ENCODE measurements at regions not wholly inside any gene's neighbourhood (a gene's known extent, or its start where the extent isn't known, plus 50 kb on each side); places are given as distances from the start of the nearest gene placed in this dataset.

DNA sequence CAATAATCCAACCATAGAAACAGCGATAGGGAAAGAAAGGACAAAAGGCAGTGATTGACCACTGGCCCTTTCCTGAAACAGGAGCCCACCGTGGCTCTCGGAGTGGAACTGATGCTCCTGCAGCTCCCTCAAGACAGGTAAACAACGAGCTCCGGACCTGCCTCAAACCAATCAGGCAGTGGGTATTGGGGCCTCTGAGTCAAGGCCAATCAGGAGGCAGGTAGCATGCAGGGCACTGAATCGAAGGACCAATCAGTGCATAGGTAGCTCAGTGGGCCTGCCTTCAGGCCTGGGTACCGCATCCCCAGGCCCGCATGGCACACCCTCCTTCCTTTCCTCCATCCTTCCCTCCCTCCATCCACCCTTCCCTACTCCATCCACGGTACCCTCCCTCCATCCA lies 425.1 kb upstream of the MGMT start:
- intact Hi-C loops (cut with DNase I): no loop called here
- no peak for TF ChIP-seq CTCF (IDR thresholded peaks at IDR 0.05)
- TF ChIP-seq POLR2A (IDR thresholded peaks at IDR 0.05): no peak
- 84 to 86% methylated on average over 9 of the region's 9 CpGs for WGBS, 2 donors
- H3K27me3 ChIP-seq: peaks cover 0 to 9% (median 0%) of the 10 kb centered on the region in 4 donors
- no peaks in the 10 kb centered on the region for H3K4me1 ChIP-seq
- no peak for DNase-seq
- no peaks in the 10 kb centered on the region for H3K36me3 ChIP-seq
- H3K27ac ChIP-seq: no peak overlapping the region
- no peak overlapping the region for H3K4me3 ChIP-seq
- no peaks in the 10 kb centered on the region for H3K9me3 ChIP-seq

DNA sequence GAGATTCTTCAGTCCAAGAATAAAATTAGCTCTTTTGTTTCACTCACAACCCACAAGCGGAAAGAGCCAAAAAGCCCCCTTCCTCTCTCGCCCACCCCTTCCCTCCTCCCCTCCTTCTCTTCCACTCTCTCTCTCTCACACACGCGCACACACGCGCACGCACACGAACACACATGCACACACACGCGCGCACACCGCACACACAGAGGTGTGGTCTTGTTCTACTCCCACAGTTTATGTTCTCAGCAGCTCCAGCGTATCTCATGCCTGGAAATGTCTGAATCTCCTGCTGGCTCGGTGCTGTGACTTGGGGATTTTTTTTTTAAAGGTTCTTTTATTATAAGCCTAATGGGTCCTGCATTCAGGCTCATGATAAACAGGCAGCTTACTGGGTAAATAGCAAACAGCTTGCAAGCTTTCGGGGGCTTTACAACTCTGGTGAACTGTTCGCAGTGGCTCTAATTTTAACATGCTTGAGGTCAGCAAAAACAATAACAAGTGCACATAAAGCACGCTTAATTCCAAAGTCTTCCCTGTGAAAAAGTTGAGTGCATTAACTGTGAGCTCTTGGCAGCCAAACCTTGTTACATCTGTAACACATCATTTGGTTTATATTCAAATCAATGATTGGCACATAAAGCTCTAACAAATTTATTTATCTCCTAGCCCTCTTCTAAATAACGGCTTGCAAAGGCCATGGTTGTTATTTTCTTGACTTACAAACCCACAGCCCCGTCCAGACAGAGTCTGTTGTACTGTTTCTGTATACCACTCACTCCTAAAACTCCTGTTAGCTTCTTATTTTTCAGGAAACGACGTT lies 424.1 kb upstream of the MGMT start:
- no peak for DNase-seq
- Histone ChIP-seq H3K27me3 (peaks cover 0 to 9% (median 0%) of the 10 kb centered on the region in 4 donors), H3K4me1 (no peaks in the 10 kb centered on the region), H3K36me3 (no peaks in the 10 kb centered on the region), H3K9me3 (no peaks in the 10 kb centered on the region), H3K27ac (no peak overlapping the region), H3K4me3 (no peak overlapping the region)
- no peak for TF ChIP-seq CTCF (IDR thresholded peaks at IDR 0.05)
- no peak for TF ChIP-seq POLR2A (IDR thresholded peaks at IDR 0.05)
- intact Hi-C loops (cut with DNase I): no loop called here
- WGBS, 2 donors: 52 to 54% methylated on average over 21 of the region's 21 CpGs

- no peak overlapping the region for H3K4me3 ChIP-seq
- no peaks in the 10 kb centered on the region for H3K4me1 ChIP-seq
- H3K27me3 ChIP-seq: peaks cover 0 to 9% (median 0%) of the 10 kb centered on the region in 4 donors
- DNase-seq: no peak
- no peaks in the 10 kb centered on the region for H3K9me3 ChIP-seq
- TF ChIP-seq CTCF (IDR thresholded peaks at IDR 0.05) (no peak), POLR2A (IDR thresholded peaks at IDR 0.05) (no peak)
- intact Hi-C loops (cut with DNase I): no loop called here
- WGBS, 2 donors: 72 to 87% methylated on average over 3 of the region's 3 CpGs
- no peaks in the 10 kb centered on the region for H3K36me3 ChIP-seq
- no peak overlapping the region for H3K27ac ChIP-seq
Measured at GRCh38 chr10:129043691-129044090, 423.4 kb upstream of the MGMT start.

GRCh38 chr10:129045599-129045998 lies 421.4 kb upstream of the MGMT start:
- no peak for DNase-seq
- Histone ChIP-seq H3K4me3 (peak overlapping the region in 1 of 4 donors; percentile 44), H3K27ac (peak overlapping the region in 1 of 4 donors; percentile 42), H3K4me1 (no peaks in the 10 kb centered on the region), H3K36me3 (no peaks in the 10 kb centered on the region), H3K27me3 (peaks cover 0 to 9% (median 0%) of the 10 kb centered on the region in 4 donors), H3K9me3 (no peaks in the 10 kb centered on the region)
- intact Hi-C loops (cut with DNase I): no loop called here
- WGBS, 2 donors: 62 to 66% methylated on average over 6 to 17 of the region's 17 CpGs
- TF ChIP-seq CTCF (IDR thresholded peaks at IDR 0.05) (no peak), POLR2A (IDR thresholded peaks at IDR 0.05) (no peak)

DNA sequence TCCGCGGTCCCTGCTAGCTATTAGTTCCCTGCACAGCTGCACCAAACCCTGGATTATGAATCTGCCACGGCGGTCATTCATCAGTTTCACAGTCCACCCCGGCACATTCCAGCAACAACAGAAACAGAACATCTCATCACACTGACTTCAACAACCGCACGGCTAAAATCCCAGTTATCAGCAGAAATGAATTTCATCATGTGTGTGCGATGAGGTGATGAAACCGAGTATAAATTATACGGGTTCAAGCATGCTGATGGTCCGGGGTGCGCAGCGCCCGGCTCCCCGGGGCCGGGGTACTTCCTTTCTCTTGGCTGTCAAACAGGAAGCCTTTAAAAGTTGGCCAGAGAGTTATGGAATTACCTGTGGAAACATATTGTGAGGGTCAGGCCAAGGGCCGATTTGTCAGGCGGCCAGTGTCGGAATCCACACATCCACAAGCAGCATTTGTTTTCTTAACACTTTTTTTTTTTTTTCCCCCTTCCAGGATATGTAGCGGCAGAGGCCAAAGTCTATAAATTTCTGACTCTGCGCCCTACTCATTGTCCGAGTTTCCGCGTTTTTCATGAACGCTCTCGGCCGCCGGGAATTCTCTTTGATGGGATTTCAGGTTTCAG lies 420.9 kb upstream of the MGMT start:
- WGBS, 2 donors: 64 to 73% methylated on average over 17 to 28 of the region's 28 CpGs
- no peak for DNase-seq
- intact Hi-C loops (cut with DNase I): no loop called here
- no peak for TF ChIP-seq CTCF (IDR thresholded peaks at IDR 0.05)
- TF ChIP-seq POLR2A (IDR thresholded peaks at IDR 0.05): no peak
- Histone ChIP-seq H3K9me3 (no peaks in the 10 kb centered on the region), H3K27me3 (peaks cover 0 to 9% (median 0%) of the 10 kb centered on the region in 4 donors), H3K27ac (peak overlapping the region in 2 of 4 donors; percentile 39 to 42), H3K36me3 (no peaks in the 10 kb centered on the region), H3K4me1 (no peaks in the 10 kb centered on the region), H3K4me3 (peak overlapping the region in 1 of 4 donors; percentile 44)
